ENCODE measurements at regions not wholly inside any gene's neighbourhood (a gene's known extent, or its start where the extent isn't known, plus 50 kb on each side); places are given as distances from the start of the nearest gene placed in this dataset.

DNA sequence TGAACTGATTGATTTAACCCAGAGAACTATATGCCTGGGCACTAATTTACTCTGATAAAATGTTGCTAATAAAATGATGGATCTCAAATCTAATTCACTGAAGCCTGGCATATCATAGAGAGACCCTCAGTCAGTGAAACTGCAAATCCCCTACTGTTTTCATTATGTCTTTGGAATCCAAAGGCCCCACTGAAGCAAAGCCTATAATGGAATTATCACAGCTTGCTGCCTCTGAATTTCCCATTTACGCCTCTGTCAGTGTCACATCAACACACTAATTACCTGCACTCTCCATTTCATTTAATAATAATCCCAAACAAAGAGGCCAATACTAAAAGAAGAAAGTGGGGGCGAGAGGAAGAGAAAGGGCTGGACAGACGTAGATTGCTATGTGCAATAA is 470.9 kb downstream of the MBD2 start:
- in situ Hi-C loops (cut with MboI), result no loop called here
- no peaks in the 10 kb centered on the region for H3K9me1 ChIP-seq (ENCODE audit: control insufficient read depth, insufficient read depth, low read length)
- no peak overlapping the region for H3K4me2 ChIP-seq (ENCODE audit: insufficient read depth, low read length)
- H3K4me1 ChIP-seq (replicated peaks in 1 of 2; ENCODE audit: control insufficient read depth in 2 of 2, insufficient read depth in 2 of 2, low read length in 2 of 2), result no peaks in the 10 kb centered on the region
- H2AFZ ChIP-seq (ENCODE audit: low read depth, low read length), result no peak overlapping the region
- BruUV-seq (replicated peaks), result no TSS peak
- no peaks in the 10 kb centered on the region for H3K36me3 ChIP-seq (ENCODE audit: control insufficient read depth, insufficient read depth, low read length)
- POLR2A ChIA-PET, result no interaction called here
- no peak overlapping the region for H3K4me3 ChIP-seq
- DNase-seq (ENCODE audit: extremely low read depth in 1 of 4, low spot score in 3 of 4), result no peak
- no peak for FAIRE-seq
- intact Hi-C loops (cut with micrococcal nuclease), result no loop called here
- CTCF ChIA-PET (ENCODE audit: low intra/inter-chr PET ratio), result no interaction called here
- H3K79me2 ChIP-seq (ENCODE audit: control insufficient read depth, insufficient read depth, low read length), result no peaks in the 10 kb centered on the region
- no peak for ATAC-seq
- H3K9ac ChIP-seq (ENCODE audit: insufficient read depth in 1 of 2, low read depth in 2 of 2, low read length in 2 of 2), result no peak overlapping the region
- no peaks in the 10 kb centered on the region for H4K20me1 ChIP-seq (replicated peaks; ENCODE audit: control insufficient read depth, insufficient read depth, low read length)
- H3K27ac ChIP-seq (ENCODE audit: extremely low read depth, low read depth, low read length), result no peak overlapping the region
- no peaks in the 10 kb centered on the region for H3K27me3 ChIP-seq (ENCODE audit: control insufficient read depth in 2 of 2, insufficient read depth in 2 of 2, low read length in 2 of 2)
- TF ChIP-seq, protein P1, sequence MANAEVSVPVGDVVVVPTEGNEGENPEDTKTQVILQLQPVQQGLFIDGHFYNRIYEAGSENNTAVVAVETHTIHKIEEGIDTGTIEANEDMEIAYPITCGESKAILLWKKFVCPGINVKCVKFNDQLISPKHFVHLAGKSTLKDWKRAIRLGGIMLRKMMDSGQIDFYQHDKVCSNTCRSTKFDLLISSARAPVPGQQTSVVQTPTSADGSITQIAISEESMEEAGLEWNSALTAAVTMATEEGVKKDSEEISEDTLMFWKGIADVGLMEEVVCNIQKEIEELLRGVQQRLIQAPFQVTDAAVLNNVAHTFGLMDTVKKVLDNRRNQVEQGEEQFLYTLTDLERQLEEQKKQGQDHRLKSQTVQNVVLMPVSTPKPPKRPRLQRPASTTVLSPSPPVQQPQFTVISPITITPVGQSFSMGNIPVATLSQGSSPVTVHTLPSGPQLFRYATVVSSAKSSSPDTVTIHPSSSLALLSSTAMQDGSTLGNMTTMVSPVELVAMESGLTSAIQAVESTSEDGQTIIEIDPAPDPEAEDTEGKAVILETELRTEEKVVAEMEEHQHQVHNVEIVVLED (CRISPR knock-in tag; IDR thresholded peaks at IDR 0.05), result no peak
- TF ChIP-seq NCOR1 (IDR thresholded peaks at IDR 0.05) (no peak), CHD1 (IDR thresholded peaks at IDR 0.05; ENCODE audit: low read length) (no peak), HNRNPUL1 (IDR thresholded peaks at IDR 0.05; ENCODE audit: low read length) (no peak), KLF6 (CRISPR knock-in tag; IDR thresholded peaks at IDR 0.05; ENCODE audit: borderline replicate concordance) (no peak), NRF1 (conservative IDR thresholded peaks at IDR 0.05 in 1 of 2, IDR thresholded peaks at IDR 0.05 in 1 of 2) (no peak)
- TF ChIP-seq, protein P2, sequence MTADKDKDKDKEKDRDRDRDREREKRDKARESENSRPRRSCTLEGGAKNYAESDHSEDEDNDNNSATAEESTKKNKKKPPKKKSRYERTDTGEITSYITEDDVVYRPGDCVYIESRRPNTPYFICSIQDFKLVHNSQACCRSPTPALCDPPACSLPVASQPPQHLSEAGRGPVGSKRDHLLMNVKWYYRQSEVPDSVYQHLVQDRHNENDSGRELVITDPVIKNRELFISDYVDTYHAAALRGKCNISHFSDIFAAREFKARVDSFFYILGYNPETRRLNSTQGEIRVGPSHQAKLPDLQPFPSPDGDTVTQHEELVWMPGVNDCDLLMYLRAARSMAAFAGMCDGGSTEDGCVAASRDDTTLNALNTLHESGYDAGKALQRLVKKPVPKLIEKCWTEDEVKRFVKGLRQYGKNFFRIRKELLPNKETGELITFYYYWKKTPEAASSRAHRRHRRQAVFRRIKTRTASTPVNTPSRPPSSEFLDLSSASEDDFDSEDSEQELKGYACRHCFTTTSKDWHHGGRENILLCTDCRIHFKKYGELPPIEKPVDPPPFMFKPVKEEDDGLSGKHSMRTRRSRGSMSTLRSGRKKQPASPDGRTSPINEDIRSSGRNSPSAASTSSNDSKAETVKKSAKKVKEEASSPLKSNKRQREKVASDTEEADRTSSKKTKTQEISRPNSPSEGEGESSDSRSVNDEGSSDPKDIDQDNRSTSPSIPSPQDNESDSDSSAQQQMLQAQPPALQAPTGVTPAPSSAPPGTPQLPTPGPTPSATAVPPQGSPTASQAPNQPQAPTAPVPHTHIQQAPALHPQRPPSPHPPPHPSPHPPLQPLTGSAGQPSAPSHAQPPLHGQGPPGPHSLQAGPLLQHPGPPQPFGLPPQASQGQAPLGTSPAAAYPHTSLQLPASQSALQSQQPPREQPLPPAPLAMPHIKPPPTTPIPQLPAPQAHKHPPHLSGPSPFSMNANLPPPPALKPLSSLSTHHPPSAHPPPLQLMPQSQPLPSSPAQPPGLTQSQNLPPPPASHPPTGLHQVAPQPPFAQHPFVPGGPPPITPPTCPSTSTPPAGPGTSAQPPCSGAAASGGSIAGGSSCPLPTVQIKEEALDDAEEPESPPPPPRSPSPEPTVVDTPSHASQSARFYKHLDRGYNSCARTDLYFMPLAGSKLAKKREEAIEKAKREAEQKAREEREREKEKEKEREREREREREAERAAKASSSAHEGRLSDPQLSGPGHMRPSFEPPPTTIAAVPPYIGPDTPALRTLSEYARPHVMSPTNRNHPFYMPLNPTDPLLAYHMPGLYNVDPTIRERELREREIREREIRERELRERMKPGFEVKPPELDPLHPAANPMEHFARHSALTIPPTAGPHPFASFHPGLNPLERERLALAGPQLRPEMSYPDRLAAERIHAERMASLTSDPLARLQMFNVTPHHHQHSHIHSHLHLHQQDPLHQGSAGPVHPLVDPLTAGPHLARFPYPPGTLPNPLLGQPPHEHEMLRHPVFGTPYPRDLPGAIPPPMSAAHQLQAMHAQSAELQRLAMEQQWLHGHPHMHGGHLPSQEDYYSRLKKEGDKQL (CRISPR knock-in tag; IDR thresholded peaks at IDR 0.05; ENCODE audit: borderline replicate concordance), result no peak
- TF ChIP-seq, protein P3, sequence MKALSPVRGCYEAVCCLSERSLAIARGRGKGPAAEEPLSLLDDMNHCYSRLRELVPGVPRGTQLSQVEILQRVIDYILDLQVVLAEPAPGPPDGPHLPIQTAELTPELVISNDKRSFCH (CRISPR knock-in tag; IDR thresholded peaks at IDR 0.05), result no peak
- TF ChIP-seq, protein P3 (tag; IDR thresholded peaks at IDR 0.05), result no peak
- no peaks in the 10 kb centered on the region for H3K9me3 ChIP-seq (replicated peaks; ENCODE audit: control insufficient read depth, insufficient read depth, low read depth, low read length)
- 0% methylated on average over 3 of the region's 3 CpGs for WGBS (ENCODE audit: insufficient coverage, low coverage, missing lambda C conversion rate)

All from K562 (cell line).